IMR-90 (cell line): ENCODE measurements at regions not wholly inside any gene's neighbourhood (a gene's known extent, or its start where the extent isn't known, plus 50 kb on each side); places are given as distances from the start of the nearest gene placed in this dataset.

Experiments
- CEBPB ChIP-seq: IDR thresholded peaks from 2 replicates; pipeline ENCODE4 v1.6.1; 2012; ENCODE audit warnings: low read depth, low read length, improper control_type of control experiment
- POLR2A ChIP-seq: IDR thresholded peaks from 2 replicates; pipeline ENCODE4 v1.6.1; 2012; ENCODE audit warnings: mild to moderate bottlenecking, low read depth, low read length

GRCh38 chr2:11953258-11953657 lies 206.8 kb downstream of the LPIN1 start:
- TF ChIP-seq CEBPB: no peak
- no peak for TF ChIP-seq POLR2A
